HepG2 (cell line): ENCODE measurements at regions not wholly inside any gene's neighbourhood (a gene's known extent, or its start where the extent isn't known, plus 50 kb on each side); places are given as distances from the start of the nearest gene placed in this dataset.

Source experiments
- ATAC-seq: fragments of 200-7000 bp; cut with Tn5 transposase; 3 replicates; pipeline ENCODE4 v1.9.1; 2020; ENCODE audit warnings: mild to moderate bottlenecking, moderate library complexity
- BruUV-seq: library from RNA; stranded (reverse); fragments of 400-500 nt; replicated peaks from 2 replicates; lab custom pipeline; 2021; lab: Mats Ljungman, UMichigan
- CTCF ChIA-PET: fragments of 300-600 bp; formaldehyde crosslinking; extraction: SDS; loops from one replicate; lab custom pipeline; 2021; ENCODE audit warnings: low total read pairs, inconsistent platforms, low intra/inter-chr PET ratio; lab: Yijun Ruan, JAX
- POLR2A ChIA-PET: fragments of 350-600 bp; sonication (Branson Sonifier 250); formaldehyde crosslinking; loops from one replicate; lab custom pipeline; 2020; ENCODE audit warnings: antibody characterized with exemption, inconsistent platforms; lab: Yijun Ruan, JAX
- DNase-seq: peaks from one replicate; pipeline ENCODE4 v3.0.0-alpha.2; 2015; ENCODE audit warnings: low spot score
- FAIRE-seq: peaks from 3 replicates; lab custom pipeline; 2011; peaks lifted over from hg19 to GRCh38; lab: Jason Lieb, UNC
- H2AFZ ChIP-seq: one replicate; pipeline ENCODE4 v1.6.1; 2011; ENCODE audit warnings: low read length, inconsistent platforms
- H3K27ac ChIP-seq: fragments of 300-600 bp; 3 replicates; pipeline ENCODE4 v1.8.0; 2011; ENCODE audit warnings: mixed run types, mild to moderate bottlenecking, mixed read lengths, low read length, inconsistent platforms; ENCODE audit not compliant: insufficient read depth; ENCODE audit errors: extremely low read length
- H3K27me3 ChIP-seq, 2 experiments: fragments of 200-600 bp in 1 of 2; 2 replicates in 1 of 2; 3 replicates in 1 of 2; pipeline versions ENCODE4 v1.6.0 to v1.8.0; 2011; ENCODE audit warnings: low read length in 2 of 2, mild to moderate bottlenecking in 2 of 2, moderate library complexity in 2 of 2, inconsistent platforms in 1 of 2; ENCODE audit not compliant: insufficient read depth in 2 of 2, control insufficient read depth in 1 of 2
- H3K36me3 ChIP-seq, 2 experiments: fragments of 200-600 bp in 1 of 2; replicated peaks in 1 of 2; 2 replicates in 1 of 2; 3 replicates in 1 of 2; pipeline versions ENCODE4 v1.5.1 to v1.8.0; 2011; ENCODE audit warnings: low read length in 2 of 2, inconsistent platforms in 1 of 2; ENCODE audit not compliant: insufficient read depth in 2 of 2, control insufficient read depth in 1 of 2
- H3K4me1 ChIP-seq: 2 replicates; pipeline ENCODE4 v1.5.1; 2012; ENCODE audit warnings: low read length, inconsistent platforms; ENCODE audit not compliant: insufficient read depth
- H3K4me2 ChIP-seq: 2 replicates; pipeline ENCODE4 v1.6.0; 2011; ENCODE audit warnings: low read depth, low read length, inconsistent platforms
- H3K4me3 ChIP-seq, 3 experiments: fragments of 200-600 bp in 1 of 3; sonication (generic), shearing (Covaris generic) in 1 of 3; replicated peaks in 1 of 3; 2 replicates each; pipeline ENCODE4 v1.5.1; 2011 to 2016; ENCODE audit warnings: low read length in 3 of 3, inconsistent platforms in 2 of 3, low read depth in 2 of 3, mild to moderate bottlenecking in 2 of 3, control low read depth in 1 of 3, mixed read lengths in 1 of 3; ENCODE audit not compliant: insufficient read depth in 1 of 3
- H3K79me2 ChIP-seq: one replicate; pipeline ENCODE4 v1.6.1; 2011; ENCODE audit warnings: low read length, inconsistent platforms; ENCODE audit not compliant: insufficient read depth
- H3K9ac ChIP-seq: 2 replicates; pipeline ENCODE4 v1.6.0; 2011; ENCODE audit warnings: mild to moderate bottlenecking, low read depth, low read length, inconsistent platforms; ENCODE audit not compliant: insufficient read depth
- H3K9me3 ChIP-seq: 2 replicates; pipeline ENCODE4 v1.5.1; 2012; ENCODE audit warnings: mild to moderate bottlenecking, low read length
- H4K20me1 ChIP-seq: 2 replicates; pipeline ENCODE4 v1.6.0; 2011; ENCODE audit warnings: inconsistent platforms, mild to moderate bottlenecking, low read length, moderate library complexity; ENCODE audit not compliant: insufficient read depth
- IRF2 ChIP-seq: IDR thresholded peaks from 2 replicates; pipeline ENCODE4 v1.6.1; 2018; ENCODE audit warnings: missing genetic modification reagents, missing compliant biosample characterization
- KDM5A ChIP-seq: fragments of 200-600 bp; sonication (generic); IDR thresholded peaks from 2 replicates; pipeline ENCODE4 v1.7.0; 2018; ENCODE audit warnings: antibody characterized with exemption, mild to moderate bottlenecking, low read length, borderline replicate concordance
- MAX ChIP-seq: IDR thresholded peaks from 2 replicates; pipeline ENCODE4 v1.6.1; 2012; ENCODE audit warnings: inconsistent platforms
- NR3C1 ChIP-seq: sonication (generic); formaldehyde crosslinking; IDR thresholded peaks from 2 replicates; pipeline ENCODE4 v1.4.0; 2020; ENCODE audit warnings: missing genetic modification reagents
- PHF8 ChIP-seq: sonication (generic); formaldehyde crosslinking; IDR thresholded peaks from 2 replicates; pipeline ENCODE4 v1.5.0; 2020; ENCODE audit warnings: missing genetic modification reagents
- RFXANK ChIP-seq: IDR thresholded peaks from 2 replicates; pipeline ENCODE4 v1.6.1; 2016
- SNAPC2 ChIP-seq: sonication (generic); formaldehyde crosslinking; IDR thresholded peaks from 2 replicates; pipeline ENCODE4 v1.8.1; 2022; ENCODE audit warnings: mild to moderate bottlenecking, missing genetic modification reagents
- ZNF326 ChIP-seq: sonication (generic); formaldehyde crosslinking; IDR thresholded peaks from 2 replicates; pipeline ENCODE4 v1.4.0; 2020; ENCODE audit warnings: missing genetic modification reagents, borderline replicate concordance
- WGBS: methylation state at CpG from one replicate; pipeline ENCODE4 v1.1.6; 2017; ENCODE audit warnings: low lambda C conversion rate; 5-methylcytosine and 5-hydroxymethylcytosine counted together
- in situ Hi-C: cut with HindIII; loops from 2 replicates; pipeline ENCODE4 v1.10.0; 2017; ENCODE audit warnings: low pct_unique_long_range_greater_than_20kb; ENCODE audit not compliant: extremely low pct_ligation_motif_present
- intact Hi-C: fragments of 100-400 bp; cut with micrococcal nuclease; formaldehyde crosslinking; loops from one replicate; pipeline ENCODE4 v1.10.0; 2022; ENCODE audit not compliant: unreplicated experiment
- TF ChIP-seq, protein P1 (sequence below): sonication (generic); formaldehyde crosslinking; IDR thresholded peaks from 2 replicates; pipeline ENCODE4 v1.4.0; 2020; ENCODE audit warnings: missing genetic modification reagents
- TF ChIP-seq, protein P2 (sequence below): sonication (generic); formaldehyde crosslinking; IDR thresholded peaks from 2 replicates; pipeline ENCODE4 v1.8.0; 2022; ENCODE audit warnings: mild to moderate bottlenecking, missing genetic modification reagents; ENCODE audit not compliant: insufficient replicate concordance

- ChIA-PET POLR2A (no interaction called here), CTCF (no interaction called here)
- H2AFZ ChIP-seq = no peak overlapping the region
- no TSS peak for BruUV-seq
- H4K20me1 ChIP-seq = no peaks in the 10 kb centered on the region
- DNase-seq (no peak), FAIRE-seq (no peak), ATAC-seq (no peak)
- H3K27me3 ChIP-seq = no peaks in the 10 kb centered on the region
- no peak overlapping the region for H3K4me3 ChIP-seq
- no peaks in the 10 kb centered on the region for H3K36me3 ChIP-seq
- H3K4me1 ChIP-seq = no peaks in the 10 kb centered on the region
- H3K4me2 ChIP-seq = no peak overlapping the region
- intact Hi-C loops (no loop called here), in situ Hi-C loops (no loop called here)
- no peaks in the 10 kb centered on the region for H3K79me2 ChIP-seq
- no peak for TF ChIP-seq RFXANK (CRISPR knock-in tag)
- TF ChIP-seq KDM5A = no peak
- TF ChIP-seq SNAPC2 = no peak
- no peak for TF ChIP-seq IRF2 (CRISPR knock-in tag)
- no peak for TF ChIP-seq PHF8 (CRISPR knock-in tag)
- TF ChIP-seq, protein P1, sequence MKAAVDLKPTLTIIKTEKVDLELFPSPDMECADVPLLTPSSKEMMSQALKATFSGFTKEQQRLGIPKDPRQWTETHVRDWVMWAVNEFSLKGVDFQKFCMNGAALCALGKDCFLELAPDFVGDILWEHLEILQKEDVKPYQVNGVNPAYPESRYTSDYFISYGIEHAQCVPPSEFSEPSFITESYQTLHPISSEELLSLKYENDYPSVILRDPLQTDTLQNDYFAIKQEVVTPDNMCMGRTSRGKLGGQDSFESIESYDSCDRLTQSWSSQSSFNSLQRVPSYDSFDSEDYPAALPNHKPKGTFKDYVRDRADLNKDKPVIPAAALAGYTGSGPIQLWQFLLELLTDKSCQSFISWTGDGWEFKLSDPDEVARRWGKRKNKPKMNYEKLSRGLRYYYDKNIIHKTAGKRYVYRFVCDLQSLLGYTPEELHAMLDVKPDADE (CRISPR knock-in tag) = no peak
- TF ChIP-seq ZNF326 = no peak
- no peak for TF ChIP-seq NR3C1 (CRISPR knock-in tag)
- no peak for TF ChIP-seq MAX
- TF ChIP-seq, protein P2, sequence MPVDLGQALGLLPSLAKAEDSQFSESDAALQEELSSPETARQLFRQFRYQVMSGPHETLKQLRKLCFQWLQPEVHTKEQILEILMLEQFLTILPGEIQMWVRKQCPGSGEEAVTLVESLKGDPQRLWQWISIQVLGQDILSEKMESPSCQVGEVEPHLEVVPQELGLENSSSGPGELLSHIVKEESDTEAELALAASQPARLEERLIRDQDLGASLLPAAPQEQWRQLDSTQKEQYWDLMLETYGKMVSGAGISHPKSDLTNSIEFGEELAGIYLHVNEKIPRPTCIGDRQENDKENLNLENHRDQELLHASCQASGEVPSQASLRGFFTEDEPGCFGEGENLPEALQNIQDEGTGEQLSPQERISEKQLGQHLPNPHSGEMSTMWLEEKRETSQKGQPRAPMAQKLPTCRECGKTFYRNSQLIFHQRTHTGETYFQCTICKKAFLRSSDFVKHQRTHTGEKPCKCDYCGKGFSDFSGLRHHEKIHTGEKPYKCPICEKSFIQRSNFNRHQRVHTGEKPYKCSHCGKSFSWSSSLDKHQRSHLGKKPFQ (CRISPR knock-in tag) = no peak
- no peak overlapping the region for H3K27ac ChIP-seq
- H3K9me3 ChIP-seq = no peaks in the 10 kb centered on the region
- no peak overlapping the region for H3K9ac ChIP-seq
- 2% methylated on average over 4 of the region's 4 CpGs for WGBS
Observed at GRCh38 chr5:107790671-107791070, 119.9 kb upstream of the EFNA5 start.
